Lower lobe of right lung (tissue), 2 donors: ENCODE measurements at regions not wholly inside any gene's neighbourhood (a gene's known extent, or its start where the extent isn't known, plus 50 kb on each side); places are given as distances from the start of the nearest gene placed in this dataset.

Source experiments
- ATAC-seq, 2 donors: fragments of 200-7000 bp; cut with Tn5 transposase; one replicate each; pipeline ENCODE4 v1.9.1; 2020 to 2022; ENCODE audit warnings: mild to moderate bottlenecking in 2 of 2, moderate library complexity in 2 of 2
- DNase-seq: peaks from one replicate; pipeline ENCODE4 v3.0.0-alpha.2; 2020
- H3K27ac ChIP-seq: fragments of 200-600 bp; one replicate; pipeline ENCODE4 v1.8.0; 2022
- H3K27me3 ChIP-seq: fragments of 200-600 bp; one replicate; pipeline ENCODE4 v1.8.0; 2022; ENCODE audit warnings: low read depth
- H3K36me3 ChIP-seq: fragments of 200-600 bp; one replicate; pipeline ENCODE4 v1.8.0; 2022; ENCODE audit warnings: mild to moderate bottlenecking
- H3K4me1 ChIP-seq: fragments of 200-600 bp; one replicate; pipeline ENCODE4 v1.8.0; 2022
- H3K4me3 ChIP-seq: fragments of 200-600 bp; one replicate; pipeline ENCODE4 v1.8.0; 2022; ENCODE audit warnings: mild to moderate bottlenecking
- H3K9me3 ChIP-seq: fragments of 200-600 bp; one replicate; pipeline ENCODE4 v1.8.0; 2022
- CTCF ChIP-seq: fragments of 200-600 bp; IDR thresholded peaks from one replicate; pipeline ENCODE4 v1.8.0; 2022; ENCODE audit warnings: antibody characterized with exemption, mild to moderate bottlenecking
- intact Hi-C: fragments of 100-400 bp; cut with DNase I; formaldehyde crosslinking; loops from one replicate; pipeline ENCODE4 v1.11.0; 2022
- donor health status: DM: no; HTN: yes; CAD: no; lungs with severe emphysema.

- ATAC-seq (no peak), DNase-seq (no peak)
- intact Hi-C loops = no loop called here
- no peak for TF ChIP-seq CTCF
- Histone ChIP-seq H3K4me1 (peaks cover 3% of the 10 kb centered on the region), H3K36me3 (no peaks in the 10 kb centered on the region), H3K27ac (no peak overlapping the region), H3K27me3 (no peaks in the 10 kb centered on the region), H3K9me3 (no peaks in the 10 kb centered on the region), H3K4me3 (no peak overlapping the region)
Observed at GRCh38 chr1:61523229-61523628, 201.7 kb downstream of the TM2D1 start.

DNA sequence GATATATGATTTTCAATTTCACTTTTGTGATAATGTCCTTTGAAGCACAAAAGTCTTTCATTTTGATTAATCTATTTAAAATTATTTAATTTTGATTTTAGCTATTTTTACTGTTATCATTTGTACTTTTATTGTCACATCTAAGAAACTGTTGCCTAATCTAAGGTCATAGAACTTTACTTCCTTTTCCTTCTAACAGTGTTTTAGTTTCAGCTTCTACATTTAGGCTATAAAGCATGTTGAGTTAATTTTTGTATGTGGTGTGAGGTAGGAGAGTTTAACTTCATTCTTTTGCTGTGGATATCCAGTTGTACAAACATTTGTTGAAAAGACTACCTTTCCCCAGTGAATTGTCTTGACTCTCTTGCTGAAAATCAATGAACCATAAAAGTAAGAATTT, 204.5 kb downstream of the TM2D1 start:
- no peak overlapping the region for H3K27ac ChIP-seq
- no peaks in the 10 kb centered on the region for H3K36me3 ChIP-seq
- no peak for TF ChIP-seq CTCF
- intact Hi-C loops = no loop called here
- H3K4me3 ChIP-seq = no peak overlapping the region
- DNase-seq = no peak
- H3K27me3 ChIP-seq = no peaks in the 10 kb centered on the region
- ATAC-seq = no peak
- H3K4me1 ChIP-seq = peaks cover 3% of the 10 kb centered on the region
- H3K9me3 ChIP-seq = no peaks in the 10 kb centered on the region

- Histone ChIP-seq H3K4me1 (peaks cover 3% of the 10 kb centered on the region), H3K36me3 (no peaks in the 10 kb centered on the region), H3K9me3 (no peaks in the 10 kb centered on the region), H3K27me3 (no peaks in the 10 kb centered on the region), H3K4me3 (no peak overlapping the region), H3K27ac (no peak overlapping the region)
- intact Hi-C loops = no loop called here
- no peak for TF ChIP-seq CTCF
- no peak for ATAC-seq
- no peak for DNase-seq
Observed at GRCh38 chr1:61519631-61520030, 205.3 kb downstream of the TM2D1 start.

- no peaks in the 10 kb centered on the region for H3K4me1 ChIP-seq
- DNase-seq = no peak
- no peak for ATAC-seq
- no peaks in the 10 kb centered on the region for H3K36me3 ChIP-seq
- intact Hi-C loops = no loop called here
- no peak overlapping the region for H3K4me3 ChIP-seq
- H3K27me3 ChIP-seq = no peaks in the 10 kb centered on the region
- H3K27ac ChIP-seq = no peak overlapping the region
- no peak for TF ChIP-seq CTCF
- no peaks in the 10 kb centered on the region for H3K9me3 ChIP-seq
Observed at GRCh38 chr1:61518670-61519400, 206.1 kb downstream of the TM2D1 start.

DNA sequence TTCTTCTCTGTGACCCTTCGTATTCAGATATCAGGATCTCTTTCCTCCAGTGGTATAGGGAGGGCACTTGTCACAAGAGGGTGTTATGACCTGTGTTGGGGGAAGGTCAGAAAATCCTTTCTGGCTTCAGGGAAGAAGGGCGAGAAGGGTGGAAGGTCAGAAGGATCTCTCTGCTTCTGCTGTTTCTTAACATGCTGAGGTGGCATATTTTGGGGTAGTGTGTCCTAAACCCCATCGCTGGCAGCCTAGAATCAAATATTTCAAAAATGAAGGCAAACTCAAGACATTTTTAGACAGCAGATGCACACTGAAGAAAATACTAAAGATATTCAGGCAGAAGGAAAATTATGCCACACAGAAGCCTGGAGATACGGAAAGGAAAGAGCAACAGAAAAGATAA, 207.6 kb downstream of the TM2D1 start:
- Histone ChIP-seq H3K9me3 (no peaks in the 10 kb centered on the region), H3K36me3 (no peaks in the 10 kb centered on the region), H3K4me1 (no peaks in the 10 kb centered on the region), H3K27ac (no peak overlapping the region), H3K27me3 (no peaks in the 10 kb centered on the region), H3K4me3 (no peak overlapping the region)
- DNase-seq (no peak), ATAC-seq (no peak)
- no peak for TF ChIP-seq CTCF
- intact Hi-C loops = no loop called here
